Panc1 (cell line): ENCODE measurements at regions not wholly inside any gene's neighbourhood (a gene's known extent, or its start where the extent isn't known, plus 50 kb on each side); places are given as distances from the start of the nearest gene placed in this dataset.

Source experiments
- POLR2AphosphoS5 ChIP-seq: IDR thresholded peaks from 2 replicates; pipeline ENCODE4 v1.6.1; 2012; ENCODE audit warnings: mild to moderate bottlenecking, low read depth, low read length, moderate library complexity
- REST ChIP-seq, 2 experiments: IDR thresholded peaks; 2 replicates each; pipeline ENCODE4 v1.6.1; 2011 to 2012; ENCODE audit warnings: low read depth in 2 of 2, control low read depth in 1 of 2, low read length in 1 of 2, mild to moderate bottlenecking in 1 of 2, moderate library complexity in 1 of 2; ENCODE audit not compliant: insufficient read depth in 1 of 2
- TCF7L2 ChIP-seq: IDR thresholded peaks from 2 replicates; pipeline ENCODE4 v1.6.1; 2011; ENCODE audit warnings: mild to moderate bottlenecking, low read depth, low read length, inconsistent platforms
- TF ChIP-seq, protein P1 (sequence below): fragments of 450-650 bp; IDR thresholded peaks from 2 replicates; pipeline ENCODE4 v1.5.1; 2017; ENCODE audit warnings: mild to moderate bottlenecking

GRCh38 chr15:86028961-86029360 is 50.7 kb upstream of the AGBL1 start:
- TF ChIP-seq TCF7L2: no peak
- TF ChIP-seq, protein P1, sequence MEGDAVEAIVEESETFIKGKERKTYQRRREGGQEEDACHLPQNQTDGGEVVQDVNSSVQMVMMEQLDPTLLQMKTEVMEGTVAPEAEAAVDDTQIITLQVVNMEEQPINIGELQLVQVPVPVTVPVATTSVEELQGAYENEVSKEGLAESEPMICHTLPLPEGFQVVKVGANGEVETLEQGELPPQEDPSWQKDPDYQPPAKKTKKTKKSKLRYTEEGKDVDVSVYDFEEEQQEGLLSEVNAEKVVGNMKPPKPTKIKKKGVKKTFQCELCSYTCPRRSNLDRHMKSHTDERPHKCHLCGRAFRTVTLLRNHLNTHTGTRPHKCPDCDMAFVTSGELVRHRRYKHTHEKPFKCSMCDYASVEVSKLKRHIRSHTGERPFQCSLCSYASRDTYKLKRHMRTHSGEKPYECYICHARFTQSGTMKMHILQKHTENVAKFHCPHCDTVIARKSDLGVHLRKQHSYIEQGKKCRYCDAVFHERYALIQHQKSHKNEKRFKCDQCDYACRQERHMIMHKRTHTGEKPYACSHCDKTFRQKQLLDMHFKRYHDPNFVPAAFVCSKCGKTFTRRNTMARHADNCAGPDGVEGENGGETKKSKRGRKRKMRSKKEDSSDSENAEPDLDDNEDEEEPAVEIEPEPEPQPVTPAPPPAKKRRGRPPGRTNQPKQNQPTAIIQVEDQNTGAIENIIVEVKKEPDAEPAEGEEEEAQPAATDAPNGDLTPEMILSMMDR: no peak
- TF ChIP-seq POLR2AphosphoS5: no peak
- no peak for TF ChIP-seq REST (IDR thresholded peaks at IDR 0.05; ENCODE audit: insufficient read depth in 1 of 2, low read depth in 2 of 2, low read length in 1 of 2)
